GM19328 (cell line): ENCODE measurements at regions not wholly inside any gene's neighbourhood (a gene's known extent, or its start where the extent isn't known, plus 50 kb on each side); places are given as distances from the start of the nearest gene placed in this dataset.
"Not testable (repeated sequence)": the region's sequence is repeated elsewhere in the genome, so short reads cannot be mapped to it uniquely, and the experiment has no call there.

Experiments used
- ATAC-seq: cut with Tn5 transposase; IDR thresholded peaks from one replicate; pipeline ENCODE4 v1.9.1; 2021; ENCODE audit warnings: mild to moderate bottlenecking, moderate library complexity; ENCODE audit not compliant: unreplicated experiment

DNA sequence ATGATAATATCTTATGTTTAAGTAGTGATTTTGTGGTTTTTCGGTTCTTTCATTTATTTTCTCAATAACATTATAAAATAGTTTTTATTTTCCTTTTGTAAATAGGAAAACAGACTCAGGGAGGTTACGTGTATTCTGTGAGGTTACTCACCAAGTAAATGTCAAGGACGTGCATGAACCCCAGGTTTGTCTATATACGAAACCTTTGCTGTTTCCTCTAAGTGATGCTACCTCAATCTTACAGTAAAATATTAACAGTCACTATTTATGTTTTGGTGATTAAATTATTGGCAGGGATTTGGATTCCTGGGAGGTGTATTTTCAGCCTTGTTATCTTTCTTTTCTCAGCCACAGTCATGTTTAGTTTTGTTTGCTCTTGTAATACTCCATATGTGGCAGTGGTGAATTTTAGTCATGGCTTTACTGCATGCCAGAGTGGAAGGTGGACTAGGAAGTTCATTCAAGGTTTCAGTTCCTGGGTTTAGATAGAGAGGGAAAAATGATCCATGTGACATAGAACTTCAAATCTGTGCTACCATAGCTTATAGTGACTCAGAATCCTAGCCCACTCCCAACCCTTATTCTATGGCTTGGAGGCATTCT, 139.9 kb downstream of the ARL4A start:
- ATAC-seq = no peak

DNA sequence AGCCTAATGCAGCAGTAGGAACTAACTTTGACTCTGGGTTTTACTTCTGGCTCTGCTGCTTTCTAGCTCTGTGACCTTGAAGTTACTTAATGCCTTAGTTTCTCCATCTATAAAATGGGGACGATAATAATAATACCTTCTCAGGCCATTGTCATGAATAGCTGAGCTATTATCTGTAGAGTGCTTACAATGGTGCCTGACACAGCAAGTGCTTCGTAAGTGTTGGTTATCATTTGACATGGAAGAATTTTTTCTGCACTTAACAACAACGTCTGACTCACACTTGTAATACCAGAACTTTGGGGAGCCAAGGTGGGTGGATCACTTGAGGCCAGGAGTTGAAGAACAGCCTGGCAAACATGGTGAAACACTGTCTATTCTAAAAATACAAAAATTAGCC, 140.5 kb downstream of the ARL4A start:
- no peak for ATAC-seq

DNA sequence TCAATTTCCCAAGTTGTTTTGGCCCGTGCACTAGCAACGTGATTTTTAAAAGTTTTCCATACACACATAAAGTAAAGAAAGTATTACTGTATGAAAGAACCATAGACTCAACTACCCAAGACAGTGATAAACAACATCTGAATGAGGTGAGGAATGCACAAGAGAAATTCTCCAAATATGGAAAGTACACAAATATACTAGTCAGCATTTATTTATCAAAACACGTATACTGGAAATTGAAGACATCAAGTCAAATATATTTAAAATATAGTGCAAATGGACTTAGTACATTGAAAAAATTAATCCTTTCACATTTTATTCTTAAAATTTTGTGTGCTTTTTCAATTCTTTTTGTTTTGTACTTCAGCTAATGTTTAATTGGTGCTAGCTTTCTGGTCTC, 143.6 kb downstream of the ARL4A start:
- ATAC-seq = no peak

DNA sequence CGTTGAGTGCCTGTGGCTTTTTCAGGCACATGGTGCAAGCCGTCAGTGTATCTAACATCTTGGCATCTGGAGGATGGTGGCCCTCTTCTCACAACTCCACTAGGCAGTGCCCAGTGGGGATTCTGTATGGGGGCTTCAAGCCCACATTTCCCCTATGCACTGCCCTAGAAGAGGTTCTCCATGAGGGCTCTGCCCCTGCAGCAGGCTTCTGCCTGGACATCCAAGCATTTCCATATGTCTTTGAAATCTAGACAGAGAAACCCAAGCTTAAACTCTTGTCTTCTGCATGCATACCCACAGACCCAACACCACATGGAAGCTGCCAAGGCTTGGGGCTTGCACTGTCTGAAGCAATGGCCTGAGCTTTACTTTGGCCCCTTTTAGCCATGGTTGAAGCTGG, 146.4 kb downstream of the ARL4A start:
- no peak for ATAC-seq

DNA sequence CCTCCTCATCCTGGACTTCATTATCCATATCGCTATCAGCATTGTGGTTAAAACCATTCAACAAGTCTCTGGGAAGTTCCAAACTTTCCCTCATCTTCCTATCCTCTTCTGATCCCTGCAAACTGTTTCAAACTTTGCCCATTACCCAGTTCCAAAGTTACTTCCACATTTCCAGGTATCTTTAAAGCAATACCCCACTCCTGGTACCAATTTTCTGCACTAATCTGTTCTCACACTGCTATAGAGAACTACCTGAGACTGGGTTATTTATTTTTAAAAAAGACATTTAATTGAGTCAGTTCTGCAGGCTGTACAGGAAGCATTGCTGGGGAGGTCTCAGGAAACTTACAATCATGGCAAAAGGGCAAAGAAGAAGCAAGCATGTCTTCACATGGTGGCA, 147.3 kb downstream of the ARL4A start:
- no peak for ATAC-seq

DNA sequence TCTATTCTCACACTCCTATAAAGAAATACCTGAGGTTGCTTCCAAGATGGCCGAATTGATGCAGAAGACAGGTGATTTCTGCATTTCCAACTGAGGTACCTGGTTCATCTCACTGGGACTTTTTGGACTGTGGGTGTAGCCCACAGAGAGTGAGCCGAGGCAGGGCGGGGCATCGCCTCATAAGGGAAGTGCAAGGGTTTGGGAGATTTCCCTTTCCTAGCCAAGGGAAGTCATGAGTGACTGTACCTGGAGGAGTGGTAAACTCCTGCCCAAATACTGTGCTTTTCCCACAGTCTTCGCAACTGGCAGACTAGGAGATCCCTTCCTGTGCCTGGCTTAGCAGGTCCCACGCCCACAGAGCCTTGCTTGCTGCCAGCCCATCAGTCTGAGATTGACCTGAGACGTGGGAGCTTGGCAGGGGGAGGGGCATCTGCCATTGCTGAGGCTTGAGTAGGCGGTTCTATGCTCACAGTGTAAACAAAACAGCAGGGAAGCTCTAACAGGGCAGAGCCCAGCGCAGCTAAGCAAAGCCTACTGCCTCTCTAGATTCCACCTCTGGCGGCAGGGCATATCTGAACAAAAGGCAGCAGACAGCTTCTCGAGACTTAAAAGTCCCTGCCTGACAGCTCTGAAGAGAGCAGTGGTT, 152.2 kb downstream of the ARL4A start:
- ATAC-seq = no peak

DNA sequence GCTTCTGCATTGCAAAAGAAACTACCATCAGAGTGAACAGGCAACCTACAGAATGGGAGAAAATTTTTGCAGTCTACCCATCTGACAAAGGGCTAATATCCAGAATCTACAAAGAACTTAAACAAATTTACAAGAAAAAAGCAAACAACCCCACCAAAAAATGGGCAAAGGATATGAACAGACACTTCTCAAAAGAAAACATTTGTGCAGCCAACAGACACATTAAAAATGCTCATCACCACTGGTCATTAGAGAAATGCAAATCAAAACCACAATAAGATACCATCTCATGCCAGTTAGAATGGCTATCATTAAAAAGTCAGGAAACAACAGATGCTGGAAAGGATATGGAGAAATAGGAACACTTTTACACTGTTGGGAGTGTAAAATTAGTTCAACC, 157.3 kb downstream of the ARL4A start:
- ATAC-seq = not testable (repeated sequence)

DNA sequence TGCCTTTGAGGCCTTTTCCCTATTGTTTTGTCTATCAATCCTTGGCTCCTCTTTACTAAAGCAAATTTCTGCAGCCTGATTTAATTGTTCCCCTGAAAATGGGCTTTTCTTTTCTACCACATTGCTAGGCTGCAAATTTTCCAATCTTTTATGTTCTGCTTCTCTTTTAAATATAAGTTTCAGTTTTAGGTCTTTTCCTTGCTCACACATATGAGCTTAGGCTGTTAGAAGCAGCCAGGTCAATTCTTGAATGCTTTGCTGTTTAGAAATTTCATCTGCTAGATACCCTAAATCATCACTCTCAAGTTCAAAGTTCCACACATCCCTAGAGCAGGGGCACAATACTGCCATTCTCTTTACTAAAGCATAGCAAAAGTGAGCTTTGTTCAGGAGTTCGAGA, 159.6 kb downstream of the ARL4A start:
- ATAC-seq = no peak

DNA sequence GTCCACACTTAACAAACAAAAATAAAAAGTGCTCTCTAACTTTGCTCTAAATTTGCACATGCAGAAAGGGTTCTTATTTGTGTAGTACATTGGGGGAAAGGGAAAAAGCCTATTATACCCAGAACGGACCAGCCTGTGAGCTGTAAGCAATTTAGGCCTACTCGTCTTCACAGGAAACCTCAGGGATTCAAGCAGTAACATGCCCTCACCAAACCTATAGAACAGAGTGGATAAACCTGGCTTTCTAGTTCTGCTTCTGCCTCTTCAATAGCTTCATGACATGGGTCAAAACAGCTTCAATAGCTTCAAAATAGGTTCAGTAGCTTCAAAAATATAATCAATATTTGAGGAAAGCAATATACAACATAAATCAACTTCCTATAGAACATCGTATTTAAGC, 163.7 kb downstream of the ARL4A start:
- no peak for ATAC-seq

DNA sequence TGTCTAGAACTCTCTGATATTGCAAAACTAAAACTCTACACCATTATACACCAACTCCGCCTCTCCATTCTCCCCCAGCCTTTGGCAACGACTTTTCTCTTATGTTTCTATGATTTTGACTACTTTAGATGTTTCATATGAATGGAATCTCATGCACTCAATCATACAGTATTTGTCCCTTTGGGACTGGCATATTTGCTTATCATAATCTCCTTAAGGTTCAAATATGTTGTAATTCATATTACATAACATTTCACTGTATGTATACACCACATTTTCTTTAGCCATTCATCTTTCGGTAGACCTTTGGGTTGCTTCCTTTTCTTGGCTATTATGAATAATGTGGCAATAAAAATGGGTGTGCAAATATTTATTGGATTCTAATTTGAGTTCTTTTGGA, 164.4 kb downstream of the ARL4A start:
- no peak for ATAC-seq

DNA sequence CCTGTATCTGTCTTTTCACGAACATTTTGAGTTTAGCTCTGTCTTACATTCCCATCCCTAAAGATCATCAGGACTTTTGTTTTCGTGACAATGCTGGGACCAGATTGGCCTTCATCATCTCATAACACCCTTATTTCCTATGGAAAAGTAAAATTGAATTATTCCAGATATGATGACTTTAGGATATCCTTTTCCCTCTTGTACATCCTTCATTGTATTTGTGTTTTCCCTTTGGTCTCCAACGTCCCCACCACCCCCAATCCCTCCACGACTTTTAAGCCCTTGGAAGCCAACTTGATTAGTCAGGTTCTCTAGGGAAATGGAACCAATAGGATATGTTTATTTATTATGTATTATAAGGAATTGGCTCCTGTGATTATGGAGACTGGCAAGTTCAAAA, 167.6 kb downstream of the ARL4A start:
- ATAC-seq = no peak

DNA sequence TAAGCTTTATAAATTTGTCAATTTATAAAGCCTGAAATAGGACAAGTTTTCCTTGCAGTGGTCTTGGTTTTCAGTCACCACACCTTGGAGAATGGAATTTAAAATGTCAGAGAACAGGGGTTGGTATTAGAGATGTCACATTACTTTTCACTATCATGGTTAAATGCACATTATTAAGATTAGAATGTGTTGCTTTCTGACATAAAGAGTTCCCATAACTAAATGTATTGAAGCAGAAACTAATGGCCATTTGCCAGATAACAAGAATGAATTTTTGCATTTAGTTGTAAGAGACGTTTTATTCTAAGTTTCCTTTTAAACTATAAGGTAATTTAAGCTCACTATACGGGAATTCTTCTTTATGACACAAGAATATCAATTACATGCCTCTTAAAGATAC, 172.3 kb downstream of the ARL4A start:
- no peak for ATAC-seq

DNA sequence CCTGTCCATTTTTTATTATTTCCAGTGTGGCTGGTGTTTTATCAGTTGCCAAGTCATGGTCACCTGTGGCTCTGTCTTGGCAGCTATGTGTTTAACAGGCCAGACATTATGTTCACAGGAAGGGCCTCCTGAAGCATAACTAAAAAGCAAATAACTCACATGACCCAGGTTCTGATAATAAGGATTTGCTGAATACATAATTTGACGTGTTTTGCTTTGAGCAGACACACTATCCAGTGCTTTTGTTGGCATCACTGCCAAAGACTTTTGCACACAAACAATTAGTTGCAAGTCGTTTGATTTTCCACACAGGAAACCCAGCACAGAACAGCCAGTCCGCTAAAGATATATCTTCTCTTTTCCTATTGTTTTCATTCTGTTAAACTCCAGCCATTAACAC, 173.6 kb downstream of the ARL4A start:
- no peak for ATAC-seq

DNA sequence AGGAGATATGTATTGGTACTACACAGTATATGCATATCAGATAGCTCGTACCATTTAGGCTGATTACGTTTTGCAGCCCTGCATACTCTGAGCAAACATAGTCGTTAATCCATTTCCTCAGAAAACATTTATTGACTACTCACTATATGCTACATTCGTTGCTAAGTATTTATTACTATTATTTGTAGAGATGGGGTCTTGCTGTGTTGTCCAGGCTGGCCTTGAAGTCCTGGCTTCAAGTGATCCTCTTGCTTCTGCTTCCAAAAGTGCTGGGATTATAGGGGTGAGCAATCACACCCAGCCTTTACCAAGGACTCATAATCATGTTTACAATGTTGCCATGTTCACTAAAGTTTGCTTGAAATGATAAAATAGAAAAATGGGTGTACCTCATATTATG, 174.7 kb downstream of the ARL4A start:
- ATAC-seq = no peak

DNA sequence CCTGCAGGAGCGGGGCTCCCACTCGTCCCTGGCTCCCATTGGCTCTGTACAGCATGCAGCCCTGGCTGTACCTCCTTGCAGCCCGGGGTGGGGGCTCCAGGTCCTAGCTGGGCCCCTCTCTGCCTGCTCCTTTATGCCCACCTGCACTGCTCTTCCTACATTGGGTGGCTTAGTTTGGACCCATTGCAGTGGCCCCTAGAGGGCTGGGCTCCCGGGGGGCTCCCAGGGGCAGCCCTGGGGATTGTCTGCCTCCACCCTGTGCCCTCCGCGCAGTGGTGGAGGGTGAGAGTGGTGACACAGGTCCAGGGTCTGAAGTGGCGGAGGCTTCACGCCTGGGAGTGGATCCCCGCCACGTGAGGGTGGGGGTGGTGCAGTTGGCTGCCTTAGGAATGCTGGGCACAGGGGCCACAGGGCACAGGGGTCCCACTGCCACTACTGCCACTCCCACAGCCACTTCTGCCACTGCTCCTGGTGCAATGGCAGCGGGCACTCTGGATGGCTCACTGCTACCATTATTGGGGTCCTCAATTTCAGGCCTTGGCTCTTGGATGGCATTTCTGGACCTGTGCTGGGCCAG, 177.1 kb downstream of the ARL4A start:
- no peak for ATAC-seq

DNA sequence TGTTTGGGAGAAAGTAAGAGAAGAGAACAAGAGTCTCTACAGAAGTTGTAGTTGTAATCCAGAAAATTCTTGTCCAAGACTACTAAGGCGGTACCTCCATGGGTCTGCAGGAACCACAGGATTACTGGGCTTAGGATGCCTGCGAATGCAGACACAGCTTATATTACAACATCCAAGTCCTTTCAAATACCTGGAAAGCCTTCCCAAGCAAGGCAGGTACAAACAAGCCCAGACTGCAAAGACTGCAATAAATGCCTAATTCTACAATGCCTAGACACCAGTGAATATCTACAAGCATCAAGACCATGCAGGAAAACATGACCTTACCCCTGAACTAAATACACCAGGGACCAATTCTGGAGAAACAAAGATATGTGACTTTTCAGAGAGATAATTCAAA, 178.2 kb downstream of the ARL4A start:
- no peak for ATAC-seq

DNA sequence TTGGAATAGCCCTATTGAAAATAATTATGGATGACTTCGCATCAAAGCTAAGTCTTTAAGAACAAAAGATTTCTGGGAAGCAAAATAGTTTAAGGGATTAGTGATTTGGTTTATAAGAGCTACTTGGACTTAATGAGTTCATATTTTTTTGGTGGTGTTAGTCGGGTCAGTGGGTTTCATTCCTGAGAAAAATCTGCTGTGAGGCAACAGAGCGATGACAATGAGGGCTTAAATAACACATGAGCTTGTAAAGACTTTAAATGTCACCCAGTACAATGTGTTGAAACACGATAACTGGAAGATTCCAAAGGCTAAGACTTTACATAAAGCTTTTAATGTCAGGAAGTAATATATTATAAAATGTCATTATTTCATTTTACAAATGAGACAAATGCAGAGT, 178.8 kb downstream of the ARL4A start:
- ATAC-seq = no peak

DNA sequence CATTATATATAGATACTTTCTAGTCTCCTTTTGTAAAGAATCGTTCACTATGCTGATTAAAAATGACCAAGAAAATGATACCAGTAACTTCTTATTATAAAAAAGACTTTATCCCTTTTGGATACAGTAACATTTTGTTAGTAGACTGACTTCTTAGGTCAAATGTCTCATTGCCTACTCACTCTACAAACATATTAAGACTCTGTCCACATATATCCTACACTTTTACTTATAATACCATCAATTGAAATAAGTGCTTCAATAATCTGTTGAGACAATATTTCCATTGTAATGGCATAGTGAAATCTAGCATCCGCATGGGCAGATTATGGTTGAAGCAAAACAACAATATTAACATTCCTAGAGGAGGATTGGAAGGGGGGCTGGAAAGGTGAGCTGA, 180.6 kb downstream of the ARL4A start:
- no peak for ATAC-seq

DNA sequence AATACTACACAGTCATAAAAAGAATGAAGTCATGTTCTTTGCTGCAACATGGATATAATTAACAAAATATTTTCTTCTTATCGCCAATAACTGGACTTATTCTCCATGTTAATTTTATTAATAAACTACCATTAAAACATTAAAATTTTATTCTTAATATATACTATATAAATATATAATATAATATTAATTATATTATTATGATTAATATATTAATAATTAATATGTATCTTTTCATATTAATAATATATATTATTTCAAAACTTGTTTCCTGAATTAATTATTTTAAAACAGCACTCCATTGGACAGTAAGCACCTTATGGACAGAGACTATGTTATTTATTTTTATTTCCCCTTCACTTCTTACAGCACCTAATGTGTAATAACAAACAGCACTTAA, 182.8 kb downstream of the ARL4A start:
- ATAC-seq = no peak

DNA sequence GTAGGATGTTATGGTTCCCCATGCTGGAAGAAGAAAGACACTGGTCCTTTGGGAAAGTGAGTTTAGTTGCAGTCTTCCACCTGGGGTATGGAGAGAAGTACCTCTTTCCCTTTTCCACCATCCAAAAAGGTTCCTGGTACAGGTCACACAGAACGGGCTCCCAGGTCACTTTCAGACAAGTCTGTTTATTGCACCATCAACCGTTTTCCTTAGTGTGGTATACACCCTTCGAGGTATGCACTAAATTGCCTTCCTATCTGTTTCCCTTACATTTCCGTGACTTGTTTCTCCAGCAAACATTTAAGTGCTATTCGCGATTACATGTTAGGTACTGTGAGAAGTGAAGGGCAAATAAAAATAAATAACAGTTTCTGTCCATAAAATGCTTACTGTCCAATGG, 185.1 kb downstream of the ARL4A start:
- ATAC-seq = no peak

DNA sequence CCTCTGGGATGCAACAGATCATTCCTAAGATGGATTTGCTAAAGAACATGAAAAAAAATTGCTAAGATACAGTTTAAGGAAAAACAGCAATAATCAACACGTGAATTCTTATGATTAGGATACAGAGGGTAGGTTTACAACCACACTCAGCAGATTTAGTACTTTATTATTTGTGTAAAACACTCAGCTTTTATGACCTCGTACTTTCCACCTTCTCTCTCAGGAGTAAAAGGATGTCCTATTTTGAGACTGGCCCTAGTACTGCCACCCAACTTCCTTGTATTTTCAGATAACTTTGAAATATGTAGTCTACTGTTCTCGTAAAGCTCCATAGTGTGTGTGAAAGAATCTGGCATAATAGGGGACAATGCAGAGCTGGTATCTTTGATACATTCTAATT, 186.1 kb downstream of the ARL4A start:
- no peak for ATAC-seq

DNA sequence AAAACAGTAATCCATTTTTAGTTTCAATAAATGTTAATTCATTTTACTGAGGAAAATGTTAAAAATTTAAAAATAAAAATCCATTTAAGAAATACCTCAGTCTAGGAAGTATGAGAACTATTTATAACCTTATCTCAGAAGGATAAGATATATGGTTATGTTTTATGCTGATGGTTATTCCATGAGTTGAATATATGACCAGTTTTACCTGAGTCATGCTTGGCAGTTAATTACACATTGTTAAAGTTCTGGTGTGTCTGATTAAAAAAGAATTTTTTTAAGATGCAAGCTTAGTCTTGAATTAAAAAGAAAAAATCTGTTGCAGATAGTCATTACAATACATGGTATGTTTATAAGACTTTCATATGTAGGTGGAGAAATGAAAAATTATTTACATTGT, 191.7 kb downstream of the ARL4A start:
- no peak for ATAC-seq

DNA sequence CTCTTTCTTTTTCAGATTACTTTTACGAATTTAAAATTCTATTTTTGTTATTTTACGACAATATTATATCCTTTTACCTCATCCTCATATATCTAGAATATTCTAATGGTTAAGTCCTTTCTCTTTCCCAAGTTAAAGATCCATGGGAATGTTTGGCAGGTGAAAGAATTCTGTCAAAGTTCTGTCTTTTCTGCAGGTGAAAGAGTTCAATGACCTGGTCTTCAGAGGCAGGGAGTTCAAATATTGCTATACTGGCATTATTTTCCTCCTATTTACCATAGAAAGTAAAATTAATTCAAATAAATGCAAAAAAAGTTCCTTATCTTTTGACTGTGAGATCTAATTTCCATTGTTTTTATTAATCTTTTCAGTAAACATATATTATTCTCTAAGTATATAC, 194.3 kb downstream of the ARL4A start:
- ATAC-seq = no peak
